PC-3 (cell line): ENCODE measurements at regions not wholly inside any gene's neighbourhood (a gene's known extent, or its start where the extent isn't known, plus 50 kb on each side); places are given as distances from the start of the nearest gene placed in this dataset.

Experiments
- ATAC-seq: fragments of 200-7000 bp; cut with Tn5 transposase; 2 replicates; pipeline ENCODE4 v1.9.1; 2020; ENCODE audit warnings: mild to moderate bottlenecking, moderate library complexity
- BruUV-seq: library from RNA; stranded (reverse); fragments of 400-500 nt; replicated peaks from 2 replicates; lab custom pipeline; 2021; lab: Mats Ljungman, UMichigan
- CTCF ChIA-PET: fragments of 300-600 bp; sonication (Branson Sonifier 250); formaldehyde crosslinking; loops from one replicate; lab custom pipeline; 2022; ENCODE audit warnings: antibody characterized with exemption; lab: Charles Lee
- POLR2A ChIA-PET: fragments of 300-600 bp; sonication (Branson Sonifier 250); formaldehyde crosslinking; loops from one replicate; lab custom pipeline; 2022; ENCODE audit warnings: antibody characterized with exemption; ENCODE audit not compliant: unreplicated experiment; lab: Charles Lee
- DNase-seq: peaks from one replicate; pipeline ENCODE4 v3.0.0-alpha.2; 2015
- H2AFZ ChIP-seq: fragments of 300-600 bp; sonication (generic); 2 replicates; pipeline ENCODE4 v1.6.0; 2016; ENCODE audit warnings: antibody characterized with exemption, low read length
- H3F3A ChIP-seq: fragments of 300-600 bp; sonication (generic); one replicate; pipeline ENCODE4 v1.6.0; 2017; ENCODE audit warnings: antibody characterized with exemption, low read length, control low read depth, mild to moderate bottlenecking; ENCODE audit not compliant: unreplicated experiment
- H3K27ac ChIP-seq: fragments of 300-600 bp; sonication (generic); 2 replicates; pipeline ENCODE4 v1.5.1; 2016; ENCODE audit warnings: mild to moderate bottlenecking, low read length
- H3K27me3 ChIP-seq: fragments of 300-600 bp; sonication (generic); 2 replicates; pipeline ENCODE4 v1.6.1; 2016; ENCODE audit warnings: low read length, mixed read lengths
- H3K36me3 ChIP-seq: fragments of 300-600 bp; sonication (generic); 2 replicates; pipeline ENCODE4 v1.6.1; 2016; ENCODE audit warnings: low read depth, mixed run types, low read length, mixed read lengths
- H3K4me1 ChIP-seq: fragments of 300-600 bp; sonication (generic); 2 replicates; pipeline ENCODE4 v1.5.1; 2016; ENCODE audit warnings: low read length; ENCODE audit not compliant: insufficient read depth
- H3K4me2 ChIP-seq: fragments of 300-600 bp; sonication (generic); 2 replicates; pipeline ENCODE4 v1.6.0; 2016; ENCODE audit warnings: low read length
- H3K4me3 ChIP-seq: fragments of 300-600 bp; sonication (generic); 2 replicates; pipeline ENCODE4 v1.5.1; 2016; ENCODE audit warnings: mild to moderate bottlenecking, low read length, mixed read lengths
- H3K79me2 ChIP-seq: fragments of 300-600 bp; sonication (generic); 2 replicates; pipeline ENCODE4 v1.6.1; 2017; ENCODE audit warnings: low read length, mixed read lengths
- H3K9ac ChIP-seq: fragments of 300-600 bp; sonication (generic); 2 replicates; pipeline ENCODE4 v1.6.0; 2016; ENCODE audit warnings: mild to moderate bottlenecking, low read length
- H3K9me2 ChIP-seq: fragments of 300-600 bp; sonication (generic); replicated peaks from 2 replicates; pipeline ENCODE4 v1.6.1; 2016; ENCODE audit warnings: mixed run types, low read length, mixed read lengths
- H3K9me3 ChIP-seq: fragments of 300-600 bp; sonication (generic); 2 replicates; pipeline ENCODE4 v1.6.1; 2016; ENCODE audit warnings: low read length, mixed read lengths
- H4K20me1 ChIP-seq: fragments of 300-600 bp; sonication (generic); 2 replicates; pipeline ENCODE4 v1.6.1; 2016; ENCODE audit warnings: low read length, mixed read lengths
- EZH2 ChIP-seq: fragments of 300-600 bp; sonication (generic); IDR thresholded peaks from one replicate; pipeline ENCODE4 v1.6.1; 2017; ENCODE audit warnings: antibody characterized with exemption, mild to moderate bottlenecking, low read length; ENCODE audit not compliant: unreplicated experiment
- EZH2phosphoT487 ChIP-seq: fragments of 300-600 bp; sonication (generic); IDR thresholded peaks from 2 replicates; pipeline ENCODE4 v1.6.1; 2018; ENCODE audit warnings: mild to moderate bottlenecking, antibody characterized with exemption, low read length, borderline replicate concordance
- intact Hi-C: fragments of 100-400 bp; cut with micrococcal nuclease; formaldehyde crosslinking; loops from 2 replicates; pipeline ENCODE4 v1.9.0; 2023
- TF ChIP-seq, protein P1 (sequence below): fragments of 300-600 bp; sonication (generic); conservative IDR thresholded peaks from 2 replicates; pipeline ENCODE4 v1.5.1; 2017; ENCODE audit warnings: antibody characterized with exemption, low read depth, mild to moderate bottlenecking, low read length

DNA sequence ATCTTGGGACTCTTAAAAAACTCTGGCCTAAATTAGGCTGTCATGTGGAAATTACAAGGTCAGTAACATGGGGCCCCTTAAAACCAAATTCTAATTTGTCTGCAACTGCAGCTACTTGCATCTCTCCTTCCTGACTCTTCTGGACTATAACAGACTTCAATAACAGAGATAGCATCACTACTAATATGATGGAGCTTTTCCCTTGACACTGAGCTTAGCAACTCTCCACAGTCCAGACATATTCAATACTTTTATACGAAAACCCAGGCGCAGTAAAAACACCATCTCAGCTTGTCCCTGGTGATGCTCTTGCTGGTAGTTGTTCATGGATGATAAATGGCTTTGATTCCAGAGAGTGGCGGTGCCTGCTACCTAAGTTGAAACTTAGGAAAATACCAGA is 850.4 kb downstream of the STIM2 start:
- no peak for TF ChIP-seq EZH2
- TF ChIP-seq, protein P1, sequence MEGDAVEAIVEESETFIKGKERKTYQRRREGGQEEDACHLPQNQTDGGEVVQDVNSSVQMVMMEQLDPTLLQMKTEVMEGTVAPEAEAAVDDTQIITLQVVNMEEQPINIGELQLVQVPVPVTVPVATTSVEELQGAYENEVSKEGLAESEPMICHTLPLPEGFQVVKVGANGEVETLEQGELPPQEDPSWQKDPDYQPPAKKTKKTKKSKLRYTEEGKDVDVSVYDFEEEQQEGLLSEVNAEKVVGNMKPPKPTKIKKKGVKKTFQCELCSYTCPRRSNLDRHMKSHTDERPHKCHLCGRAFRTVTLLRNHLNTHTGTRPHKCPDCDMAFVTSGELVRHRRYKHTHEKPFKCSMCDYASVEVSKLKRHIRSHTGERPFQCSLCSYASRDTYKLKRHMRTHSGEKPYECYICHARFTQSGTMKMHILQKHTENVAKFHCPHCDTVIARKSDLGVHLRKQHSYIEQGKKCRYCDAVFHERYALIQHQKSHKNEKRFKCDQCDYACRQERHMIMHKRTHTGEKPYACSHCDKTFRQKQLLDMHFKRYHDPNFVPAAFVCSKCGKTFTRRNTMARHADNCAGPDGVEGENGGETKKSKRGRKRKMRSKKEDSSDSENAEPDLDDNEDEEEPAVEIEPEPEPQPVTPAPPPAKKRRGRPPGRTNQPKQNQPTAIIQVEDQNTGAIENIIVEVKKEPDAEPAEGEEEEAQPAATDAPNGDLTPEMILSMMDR = no peak
- TF ChIP-seq EZH2phosphoT487 = no peak
- Histone ChIP-seq H3K4me3 (no peak overlapping the region), H2AFZ (no peak overlapping the region), H3K27me3 (no peaks in the 10 kb centered on the region), H3K36me3 (no peaks in the 10 kb centered on the region), H3K4me2 (no peak overlapping the region), H3F3A (no peaks in the 10 kb centered on the region), H3K9me3 (no peaks in the 10 kb centered on the region), H3K27ac (no peak overlapping the region), H3K9ac (no peak overlapping the region), H3K4me1 (peaks cover 8% of the 10 kb centered on the region), H3K79me2 (no peaks in the 10 kb centered on the region), H3K9me2 (no peaks in the 10 kb centered on the region), H4K20me1 (no peaks in the 10 kb centered on the region)
- BruUV-seq = no TSS peak
- intact Hi-C loops = no loop called here
- ChIA-PET POLR2A (no interaction called here), CTCF (no interaction called here)
- no peak for DNase-seq
- ATAC-seq = no peak

DNA sequence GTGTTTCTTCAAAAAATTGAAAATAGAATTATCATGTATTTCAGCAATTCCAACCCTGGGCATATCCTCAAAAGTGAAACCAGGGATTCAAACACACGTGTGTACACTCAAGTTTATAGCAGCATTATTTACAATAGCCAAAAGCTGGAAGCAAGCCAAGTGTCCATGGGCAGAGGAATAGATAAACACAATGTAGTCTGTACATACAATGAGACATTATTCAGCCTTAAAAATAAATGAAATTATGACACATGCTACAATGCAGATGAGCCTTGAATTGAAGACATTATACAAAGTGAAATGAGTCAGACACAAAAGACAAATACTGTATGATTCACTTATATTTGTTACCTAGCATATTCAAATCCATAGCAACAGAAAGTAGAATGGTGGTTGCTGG is 853.4 kb downstream of the STIM2 start:
- Histone ChIP-seq H2AFZ (no peak overlapping the region), H3K4me2 (peak overlapping the region; percentile 50), H3K4me3 (no peak overlapping the region), H3K79me2 (no peaks in the 10 kb centered on the region), H3K9me3 (no peaks in the 10 kb centered on the region), H3K36me3 (no peaks in the 10 kb centered on the region), H3K27ac (peak overlapping the region; percentile 73), H4K20me1 (no peaks in the 10 kb centered on the region), H3F3A (no peaks in the 10 kb centered on the region), H3K4me1 (peaks cover 8% of the 10 kb centered on the region), H3K9ac (no peak overlapping the region), H3K27me3 (no peaks in the 10 kb centered on the region), H3K9me2 (no peaks in the 10 kb centered on the region)
- ChIA-PET POLR2A (no interaction called here), CTCF (no interaction called here)
- TF ChIP-seq, protein P1 = no peak
- TF ChIP-seq EZH2phosphoT487 = no peak
- TF ChIP-seq EZH2 = no peak
- intact Hi-C loops = loop anchor here (2.0 kb wide), 1 partner anchor 77 kb away; no protein-coding TSS in a partner anchor
- ATAC-seq (peak; percentile 98), DNase-seq (peak; percentile 88)
- BruUV-seq = no TSS peak

DNA sequence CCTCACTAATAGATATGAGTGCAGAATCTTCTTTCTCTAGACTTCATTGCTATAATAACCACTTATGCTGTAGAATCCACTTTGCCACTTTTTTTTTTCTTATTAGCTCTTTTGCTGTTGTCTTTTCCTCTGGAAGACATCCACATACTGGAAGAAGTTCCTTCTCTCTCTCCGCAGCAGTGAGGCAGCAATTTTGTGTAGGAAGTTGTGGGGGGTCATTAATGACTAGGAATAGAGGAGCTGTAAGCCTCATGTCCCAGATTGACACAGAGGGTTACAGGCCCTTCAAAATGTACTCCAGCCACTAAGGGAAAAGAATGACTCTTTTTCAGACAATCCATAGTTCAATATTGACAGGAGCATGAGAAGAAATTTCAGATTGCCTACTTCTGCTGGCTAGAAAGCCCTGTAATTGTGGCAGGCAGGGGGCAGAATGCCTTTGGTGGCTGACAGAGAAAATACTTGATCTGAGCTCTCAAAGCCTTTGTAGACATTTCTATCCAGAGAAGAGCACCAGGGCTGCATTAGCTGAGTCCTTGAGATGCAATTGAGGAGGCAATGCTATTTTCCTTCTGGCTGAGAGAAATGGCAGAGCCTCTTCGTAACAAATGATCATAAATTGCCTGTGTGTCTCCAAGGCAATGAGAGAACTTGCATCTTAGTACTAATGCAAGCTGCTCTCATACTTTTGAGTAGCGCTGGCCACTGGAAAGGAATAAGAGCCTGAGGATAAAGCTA is 856.2 kb downstream of the STIM2 start:
- H3K27ac ChIP-seq = no peak overlapping the region
- H3K4me1 ChIP-seq = peaks cover 8% of the 10 kb centered on the region
- H3K4me3 ChIP-seq = no peak overlapping the region
- BruUV-seq = no TSS peak
- no peak for TF ChIP-seq EZH2
- no peak for TF ChIP-seq EZH2phosphoT487
- TF ChIP-seq, protein P1 = no peak
- ChIA-PET POLR2A (no interaction called here), CTCF (no interaction called here)
- no peaks in the 10 kb centered on the region for H3F3A ChIP-seq
- no peaks in the 10 kb centered on the region for H3K9me2 ChIP-seq
- intact Hi-C loops = no loop called here
- H3K9ac ChIP-seq = no peak overlapping the region
- no peaks in the 10 kb centered on the region for H4K20me1 ChIP-seq
- DNase-seq (no peak), ATAC-seq (no peak)
- H3K36me3 ChIP-seq = no peaks in the 10 kb centered on the region
- H3K4me2 ChIP-seq = no peak overlapping the region
- H3K79me2 ChIP-seq = no peaks in the 10 kb centered on the region
- no peaks in the 10 kb centered on the region for H3K9me3 ChIP-seq
- no peaks in the 10 kb centered on the region for H3K27me3 ChIP-seq
- H2AFZ ChIP-seq = no peak overlapping the region
